H1 (cell line): ENCODE measurements at regions not wholly inside any gene's neighbourhood (a gene's known extent, or its start where the extent isn't known, plus 50 kb on each side); places are given as distances from the start of the nearest gene placed in this dataset.

Source experiments
- BACH1 ChIP-seq: IDR thresholded peaks from 2 replicates; pipeline ENCODE4 v1.6.1; 2012; ENCODE audit warnings: low read length, improper control_type of control experiment
- CBX5 ChIP-seq: fragments of 300-800, 300-1000 bp; sonication (generic); IDR thresholded peaks from 2 replicates; pipeline ENCODE4 v1.7.1; 2016; ENCODE audit warnings: antibody characterized with exemption, low read length, low read depth
- CBX8 ChIP-seq: fragments of 300-800, 300-1000 bp; sonication (generic); IDR thresholded peaks from 2 replicates; pipeline ENCODE4 v1.7.1; 2016; ENCODE audit warnings: low read depth, low read length, borderline replicate concordance
- CREB1 ChIP-seq: IDR thresholded peaks from 2 replicates; pipeline ENCODE4 v1.6.1; 2012; ENCODE audit warnings: inconsistent platforms
- EZH2 ChIP-seq: fragments of 200-600 bp; sonication (generic); IDR thresholded peaks from 2 replicates; pipeline ENCODE4 v1.7.1; 2012; ENCODE audit warnings: low read depth, mild to moderate bottlenecking, moderate library complexity, low read length, inconsistent platforms; ENCODE audit not compliant: severe bottlenecking
- GABPA ChIP-seq: IDR thresholded peaks from 2 replicates; pipeline ENCODE4 v1.6.1; 2011; ENCODE audit warnings: mild to moderate bottlenecking, low read length, moderate library complexity, borderline replicate concordance; ENCODE audit not compliant: insufficient read depth
- KDM5A ChIP-seq: fragments of 200-600 bp; IDR thresholded peaks from 2 replicates; pipeline ENCODE4 v1.7.1; 2012; ENCODE audit warnings: mild to moderate bottlenecking, low read length, inconsistent platforms, mixed read lengths
- PHF8 ChIP-seq: fragments of 200-600 bp; sonication (generic); conservative IDR thresholded peaks from 2 replicates; pipeline ENCODE4 v1.7.1; 2012; ENCODE audit warnings: low read depth, mild to moderate bottlenecking, inconsistent platforms, low read length, moderate library complexity
- RFX5 ChIP-seq: IDR thresholded peaks from 2 replicates; pipeline ENCODE4 v1.6.1; 2011; ENCODE audit warnings: low read depth, low read length, improper control_type of control experiment, borderline replicate concordance
- RXRA ChIP-seq: IDR thresholded peaks from 2 replicates; pipeline ENCODE4 v1.6.1; 2011; ENCODE audit warnings: low read depth, mild to moderate bottlenecking, low read length, moderate library complexity; ENCODE audit not compliant: insufficient read depth
- SIN3A ChIP-seq, 2 experiments: IDR thresholded peaks in 1 of 2; conservative IDR thresholded peaks in 1 of 2; 2 replicates each; pipeline ENCODE4 v1.6.1; 2011 to 2012; ENCODE audit warnings: low read length in 2 of 2, improper control_type of control experiment in 1 of 2, low read depth in 1 of 2, mild to moderate bottlenecking in 1 of 2
- SUZ12 ChIP-seq: fragments of 200-600 bp; sonication (generic); IDR thresholded peaks from 2 replicates; pipeline ENCODE4 v1.6.1; 2012; ENCODE audit warnings: mild to moderate bottlenecking, inconsistent platforms, low read length, moderate library complexity, mixed read lengths
- TF ChIP-seq, protein P1 (sequence below): fragments of 300-600 bp; sonication (generic); IDR thresholded peaks from 2 replicates; pipeline ENCODE4 v1.7.1; 2012; ENCODE audit warnings: low read length, moderate library complexity, mild to moderate bottlenecking, inconsistent platforms; ENCODE audit not compliant: insufficient replicate concordance

DNA sequence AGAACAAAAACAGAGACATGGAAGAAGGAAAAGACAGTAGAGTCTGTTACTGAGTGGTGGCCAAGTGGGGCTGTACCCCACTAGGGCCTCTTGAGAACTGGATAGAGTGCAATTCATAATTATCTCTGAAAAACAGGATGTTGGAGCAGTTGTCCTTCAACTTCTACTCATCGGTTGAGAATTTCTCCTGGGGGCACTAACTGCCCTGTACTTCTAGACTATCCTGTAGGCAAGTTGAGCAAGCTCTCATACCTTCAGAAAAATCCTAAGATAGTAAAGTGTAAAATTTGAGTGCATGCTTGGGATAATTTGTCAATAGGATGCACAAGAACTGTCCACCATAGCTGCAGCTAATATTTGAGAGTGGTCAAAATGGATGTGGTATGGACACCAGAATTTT is 179.7 kb upstream of the CNKSR2 start (continued):
- TF ChIP-seq, protein P1, sequence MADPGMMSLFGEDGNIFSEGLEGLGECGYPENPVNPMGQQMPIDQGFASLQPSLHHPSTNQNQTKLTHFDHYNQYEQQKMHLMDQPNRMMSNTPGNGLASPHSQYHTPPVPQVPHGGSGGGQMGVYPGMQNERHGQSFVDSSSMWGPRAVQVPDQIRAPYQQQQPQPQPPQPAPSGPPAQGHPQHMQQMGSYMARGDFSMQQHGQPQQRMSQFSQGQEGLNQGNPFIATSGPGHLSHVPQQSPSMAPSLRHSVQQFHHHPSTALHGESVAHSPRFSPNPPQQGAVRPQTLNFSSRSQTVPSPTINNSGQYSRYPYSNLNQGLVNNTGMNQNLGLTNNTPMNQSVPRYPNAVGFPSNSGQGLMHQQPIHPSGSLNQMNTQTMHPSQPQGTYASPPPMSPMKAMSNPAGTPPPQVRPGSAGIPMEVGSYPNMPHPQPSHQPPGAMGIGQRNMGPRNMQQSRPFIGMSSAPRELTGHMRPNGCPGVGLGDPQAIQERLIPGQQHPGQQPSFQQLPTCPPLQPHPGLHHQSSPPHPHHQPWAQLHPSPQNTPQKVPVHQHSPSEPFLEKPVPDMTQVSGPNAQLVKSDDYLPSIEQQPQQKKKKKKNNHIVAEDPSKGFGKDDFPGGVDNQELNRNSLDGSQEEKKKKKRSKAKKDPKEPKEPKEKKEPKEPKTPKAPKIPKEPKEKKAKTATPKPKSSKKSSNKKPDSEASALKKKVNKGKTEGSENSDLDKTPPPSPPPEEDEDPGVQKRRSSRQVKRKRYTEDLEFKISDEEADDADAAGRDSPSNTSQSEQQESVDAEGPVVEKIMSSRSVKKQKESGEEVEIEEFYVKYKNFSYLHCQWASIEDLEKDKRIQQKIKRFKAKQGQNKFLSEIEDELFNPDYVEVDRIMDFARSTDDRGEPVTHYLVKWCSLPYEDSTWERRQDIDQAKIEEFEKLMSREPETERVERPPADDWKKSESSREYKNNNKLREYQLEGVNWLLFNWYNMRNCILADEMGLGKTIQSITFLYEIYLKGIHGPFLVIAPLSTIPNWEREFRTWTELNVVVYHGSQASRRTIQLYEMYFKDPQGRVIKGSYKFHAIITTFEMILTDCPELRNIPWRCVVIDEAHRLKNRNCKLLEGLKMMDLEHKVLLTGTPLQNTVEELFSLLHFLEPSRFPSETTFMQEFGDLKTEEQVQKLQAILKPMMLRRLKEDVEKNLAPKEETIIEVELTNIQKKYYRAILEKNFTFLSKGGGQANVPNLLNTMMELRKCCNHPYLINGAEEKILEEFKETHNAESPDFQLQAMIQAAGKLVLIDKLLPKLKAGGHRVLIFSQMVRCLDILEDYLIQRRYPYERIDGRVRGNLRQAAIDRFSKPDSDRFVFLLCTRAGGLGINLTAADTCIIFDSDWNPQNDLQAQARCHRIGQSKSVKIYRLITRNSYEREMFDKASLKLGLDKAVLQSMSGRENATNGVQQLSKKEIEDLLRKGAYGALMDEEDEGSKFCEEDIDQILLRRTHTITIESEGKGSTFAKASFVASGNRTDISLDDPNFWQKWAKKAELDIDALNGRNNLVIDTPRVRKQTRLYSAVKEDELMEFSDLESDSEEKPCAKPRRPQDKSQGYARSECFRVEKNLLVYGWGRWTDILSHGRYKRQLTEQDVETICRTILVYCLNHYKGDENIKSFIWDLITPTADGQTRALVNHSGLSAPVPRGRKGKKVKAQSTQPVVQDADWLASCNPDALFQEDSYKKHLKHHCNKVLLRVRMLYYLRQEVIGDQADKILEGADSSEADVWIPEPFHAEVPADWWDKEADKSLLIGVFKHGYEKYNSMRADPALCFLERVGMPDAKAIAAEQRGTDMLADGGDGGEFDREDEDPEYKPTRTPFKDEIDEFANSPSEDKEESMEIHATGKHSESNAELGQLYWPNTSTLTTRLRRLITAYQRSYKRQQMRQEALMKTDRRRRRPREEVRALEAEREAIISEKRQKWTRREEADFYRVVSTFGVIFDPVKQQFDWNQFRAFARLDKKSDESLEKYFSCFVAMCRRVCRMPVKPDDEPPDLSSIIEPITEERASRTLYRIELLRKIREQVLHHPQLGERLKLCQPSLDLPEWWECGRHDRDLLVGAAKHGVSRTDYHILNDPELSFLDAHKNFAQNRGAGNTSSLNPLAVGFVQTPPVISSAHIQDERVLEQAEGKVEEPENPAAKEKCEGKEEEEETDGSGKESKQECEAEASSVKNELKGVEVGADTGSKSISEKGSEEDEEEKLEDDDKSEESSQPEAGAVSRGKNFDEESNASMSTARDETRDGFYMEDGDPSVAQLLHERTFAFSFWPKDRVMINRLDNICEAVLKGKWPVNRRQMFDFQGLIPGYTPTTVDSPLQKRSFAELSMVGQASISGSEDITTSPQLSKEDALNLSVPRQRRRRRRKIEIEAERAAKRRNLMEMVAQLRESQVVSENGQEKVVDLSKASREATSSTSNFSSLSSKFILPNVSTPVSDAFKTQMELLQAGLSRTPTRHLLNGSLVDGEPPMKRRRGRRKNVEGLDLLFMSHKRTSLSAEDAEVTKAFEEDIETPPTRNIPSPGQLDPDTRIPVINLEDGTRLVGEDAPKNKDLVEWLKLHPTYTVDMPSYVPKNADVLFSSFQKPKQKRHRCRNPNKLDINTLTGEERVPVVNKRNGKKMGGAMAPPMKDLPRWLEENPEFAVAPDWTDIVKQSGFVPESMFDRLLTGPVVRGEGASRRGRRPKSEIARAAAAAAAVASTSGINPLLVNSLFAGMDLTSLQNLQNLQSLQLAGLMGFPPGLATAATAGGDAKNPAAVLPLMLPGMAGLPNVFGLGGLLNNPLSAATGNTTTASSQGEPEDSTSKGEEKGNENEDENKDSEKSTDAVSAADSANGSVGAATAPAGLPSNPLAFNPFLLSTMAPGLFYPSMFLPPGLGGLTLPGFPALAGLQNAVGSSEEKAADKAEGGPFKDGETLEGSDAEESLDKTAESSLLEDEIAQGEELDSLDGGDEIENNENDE, result no peak
- no peak for TF ChIP-seq PHF8
- no peak for TF ChIP-seq EZH2
- TF ChIP-seq RFX5, result no peak
- TF ChIP-seq SUZ12, result no peak
- no peak for TF ChIP-seq KDM5A
- no peak for TF ChIP-seq RXRA
- no peak for TF ChIP-seq BACH1
- no peak for TF ChIP-seq GABPA
- no peak for TF ChIP-seq CBX8
- no peak for TF ChIP-seq SIN3A (conservative IDR thresholded peaks at IDR 0.05 in 1 of 2, IDR thresholded peaks at IDR 0.05 in 1 of 2; ENCODE audit: low read depth in 1 of 2, low read length in 2 of 2)
- TF ChIP-seq CREB1, result no peak
- TF ChIP-seq CBX5, result no peak
